Mammary epithelial cell (primary cell): ENCODE measurements at regions not wholly inside any gene's neighbourhood (a gene's known extent, or its start where the extent isn't known, plus 50 kb on each side); places are given as distances from the start of the nearest gene placed in this dataset.

Experiments
- EZH2 ChIP-seq: IDR thresholded peaks from 2 replicates; pipeline ENCODE4 v1.6.1; 2012; ENCODE audit warnings: low read length, inconsistent platforms, borderline replicate concordance
- TF ChIP-seq, protein P1 (sequence below), 2 donors: IDR thresholded peaks in 1 of 2; conservative IDR thresholded peaks in 1 of 2; 2 replicates each; pipeline ENCODE4 v1.5.1; 2011 to 2012; ENCODE audit warnings: inconsistent platforms in 2 of 2, low read length in 2 of 2, mild to moderate bottlenecking in 2 of 2, control low read depth in 1 of 2, low read depth in 1 of 2; ENCODE audit not compliant: insufficient read depth in 1 of 2; ENCODE audit errors: extremely low read depth in 1 of 2

DNA sequence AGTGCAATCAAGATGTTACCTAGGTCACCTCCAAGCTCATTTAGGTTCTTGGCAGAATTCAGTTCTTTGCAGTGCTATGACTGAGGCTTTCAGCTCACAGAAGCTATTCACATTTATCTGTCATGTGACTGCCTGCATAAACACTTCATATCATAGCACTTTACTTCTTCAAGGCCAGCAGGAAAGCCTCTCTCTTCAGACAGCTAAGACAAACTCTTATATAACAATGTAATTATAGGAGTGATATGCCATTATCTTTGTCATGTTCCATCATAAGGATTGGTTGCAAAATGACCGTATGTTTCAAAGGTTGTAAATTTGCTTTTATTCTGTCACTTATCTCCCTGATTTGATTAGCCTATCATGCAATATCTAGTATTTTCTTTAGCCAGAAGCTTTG lies 78.8 kb upstream of the TMEM196 start:
- TF ChIP-seq, protein P1, sequence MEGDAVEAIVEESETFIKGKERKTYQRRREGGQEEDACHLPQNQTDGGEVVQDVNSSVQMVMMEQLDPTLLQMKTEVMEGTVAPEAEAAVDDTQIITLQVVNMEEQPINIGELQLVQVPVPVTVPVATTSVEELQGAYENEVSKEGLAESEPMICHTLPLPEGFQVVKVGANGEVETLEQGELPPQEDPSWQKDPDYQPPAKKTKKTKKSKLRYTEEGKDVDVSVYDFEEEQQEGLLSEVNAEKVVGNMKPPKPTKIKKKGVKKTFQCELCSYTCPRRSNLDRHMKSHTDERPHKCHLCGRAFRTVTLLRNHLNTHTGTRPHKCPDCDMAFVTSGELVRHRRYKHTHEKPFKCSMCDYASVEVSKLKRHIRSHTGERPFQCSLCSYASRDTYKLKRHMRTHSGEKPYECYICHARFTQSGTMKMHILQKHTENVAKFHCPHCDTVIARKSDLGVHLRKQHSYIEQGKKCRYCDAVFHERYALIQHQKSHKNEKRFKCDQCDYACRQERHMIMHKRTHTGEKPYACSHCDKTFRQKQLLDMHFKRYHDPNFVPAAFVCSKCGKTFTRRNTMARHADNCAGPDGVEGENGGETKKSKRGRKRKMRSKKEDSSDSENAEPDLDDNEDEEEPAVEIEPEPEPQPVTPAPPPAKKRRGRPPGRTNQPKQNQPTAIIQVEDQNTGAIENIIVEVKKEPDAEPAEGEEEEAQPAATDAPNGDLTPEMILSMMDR (conservative IDR thresholded peaks at IDR 0.05 in 1 of 2, IDR thresholded peaks at IDR 0.05 in 1 of 2; ENCODE audit: extremely low read depth in 1 of 2, insufficient read depth in 1 of 2, low read depth in 1 of 2, low read length in 2 of 2) = no peak
- TF ChIP-seq EZH2 = no peak
